ENCODE measurements at regions not wholly inside any gene's neighbourhood (a gene's known extent, or its start where the extent isn't known, plus 50 kb on each side); places are given as distances from the start of the nearest gene placed in this dataset.
"Not testable (repeated sequence)": the region's sequence is repeated elsewhere in the genome, so short reads cannot be mapped to it uniquely, and the experiment has no call there.

DNA sequence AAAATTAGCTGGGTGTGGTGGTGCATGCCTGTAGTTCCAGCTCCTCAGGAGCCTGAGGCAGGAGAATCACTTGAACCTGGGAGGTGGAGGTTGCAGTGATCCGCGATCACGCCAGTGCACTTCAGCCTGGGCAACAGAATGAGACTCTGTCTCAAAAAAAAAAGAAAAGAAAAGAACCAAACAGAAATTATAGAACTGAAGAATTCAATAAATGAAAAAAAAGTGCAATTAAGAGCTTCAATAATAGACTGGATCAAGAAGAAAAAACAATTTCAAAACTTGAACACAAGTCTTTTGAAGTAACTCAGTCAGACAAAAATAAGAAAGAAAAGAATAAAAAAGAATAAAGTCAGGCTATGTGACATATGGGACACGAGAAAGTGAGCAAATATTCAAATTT lies 175.8 kb upstream of the ZSWIM2 start:
- H3K4me1 Mint-ChIP-seq (ENCODE audit: low read depth), result no peaks in the 10 kb centered on the region
- H3K4me3 Mint-ChIP-seq, result no peak overlapping the region
- intact Hi-C loops (cut with micrococcal nuclease), result no loop called here
- no peak overlapping the region for H3K27ac Mint-ChIP-seq
- no peaks in the 10 kb centered on the region for H3K36me3 Mint-ChIP-seq (ENCODE audit: low read depth)
- CTCF ChIA-PET, result no interaction called here
- no peak for DNase-seq
- no peaks in the 10 kb centered on the region for H3K27me3 Mint-ChIP-seq (ENCODE audit: low read depth)
- peaks cover 21% of the 10 kb centered on the region for H3K9me3 Mint-ChIP-seq

DNA sequence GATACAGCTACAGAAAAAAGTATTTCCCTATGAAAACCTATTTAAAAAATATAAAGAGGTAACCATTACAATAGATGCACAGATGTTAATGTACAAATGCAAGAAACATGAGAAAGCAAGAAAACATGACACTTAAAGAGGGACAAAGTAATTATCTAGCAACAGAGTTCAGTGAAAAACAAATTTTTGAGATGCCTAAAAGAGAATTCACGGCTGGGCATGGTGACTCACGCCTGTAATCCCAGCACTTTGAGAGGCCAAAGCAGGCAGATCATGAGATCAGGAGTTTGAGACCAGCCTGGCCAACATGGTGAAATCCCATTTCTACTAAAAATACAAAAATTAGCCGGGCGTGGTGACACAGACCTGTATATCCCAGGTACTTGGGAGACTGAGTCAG lies 175.0 kb upstream of the ZSWIM2 start:
- intact Hi-C loops (cut with micrococcal nuclease); H3K36me3 Mint-ChIP-seq (ENCODE audit: low read depth); H3K27me3 Mint-ChIP-seq (ENCODE audit: low read depth); H3K27ac Mint-ChIP-seq; H3K4me3 Mint-ChIP-seq; H3K4me1 Mint-ChIP-seq (ENCODE audit: low read depth); DNase-seq; CTCF ChIA-PET: not testable (repeated sequence)
- H3K9me3 Mint-ChIP-seq, result peaks cover 18% of the 10 kb centered on the region

- no peaks in the 10 kb centered on the region for H3K36me3 Mint-ChIP-seq (ENCODE audit: low read depth)
- CTCF ChIA-PET, result no interaction called here
- no peak overlapping the region for H3K27ac Mint-ChIP-seq
- H3K27me3 Mint-ChIP-seq (ENCODE audit: low read depth), result no peaks in the 10 kb centered on the region
- no peaks in the 10 kb centered on the region for H3K9me3 Mint-ChIP-seq
- no peak for DNase-seq
- intact Hi-C loops (cut with micrococcal nuclease), result no loop called here
- no peak overlapping the region for H3K4me3 Mint-ChIP-seq
- H3K4me1 Mint-ChIP-seq (ENCODE audit: low read depth), result no peaks in the 10 kb centered on the region
These were observed 168.5 kb upstream of the ZSWIM2 start for GRCh38 chr2:187017438-187017837.

GRCh38 chr2:187013058-187013457 lies 164.1 kb upstream of the ZSWIM2 start:
- H3K27ac Mint-ChIP-seq, result no peak overlapping the region
- H3K27me3 Mint-ChIP-seq (ENCODE audit: low read depth), result no peaks in the 10 kb centered on the region
- CTCF ChIA-PET, result no interaction called here
- no peak overlapping the region for H3K4me3 Mint-ChIP-seq
- DNase-seq, result no peak
- intact Hi-C loops (cut with micrococcal nuclease), result no loop called here
- H3K9me3 Mint-ChIP-seq, result no peaks in the 10 kb centered on the region
- H3K36me3 Mint-ChIP-seq (ENCODE audit: low read depth), result no peaks in the 10 kb centered on the region
- no peaks in the 10 kb centered on the region for H3K4me1 Mint-ChIP-seq (ENCODE audit: low read depth)

DNA sequence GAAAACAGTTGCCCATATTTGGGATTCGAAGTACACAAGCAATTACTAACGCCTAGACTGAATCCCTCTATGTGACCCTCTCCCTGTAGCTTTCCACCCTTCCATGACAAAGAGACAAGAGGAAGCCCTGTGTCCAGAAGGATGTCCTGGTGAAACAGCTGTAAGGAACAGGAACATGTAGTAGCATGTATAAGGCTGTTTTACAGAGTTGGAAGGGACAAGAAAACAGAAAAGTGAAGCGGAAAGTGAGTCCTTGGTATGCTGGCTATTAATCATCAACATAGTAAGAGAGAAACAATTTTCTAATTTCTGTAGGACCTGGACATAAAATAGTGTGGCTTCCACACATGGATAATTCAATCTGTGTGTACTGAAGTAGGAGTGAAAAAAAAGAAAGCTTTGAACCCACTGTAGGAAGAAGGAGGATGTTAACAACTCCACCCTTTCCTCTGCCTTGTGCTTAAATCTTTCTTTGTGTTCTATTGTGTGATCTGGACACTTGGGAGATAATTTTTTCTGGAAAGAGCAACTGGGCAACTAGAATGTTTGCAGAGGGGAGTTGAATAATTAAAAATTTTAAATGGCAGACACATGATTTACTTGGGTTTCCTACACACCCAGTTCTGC lies 162.3 kb upstream of the ZSWIM2 start:
- DNase-seq, result no peak
- Mint-ChIP-seq H3K4me1 (ENCODE audit: low read depth) (no peaks in the 10 kb centered on the region), H3K36me3 (ENCODE audit: low read depth) (no peaks in the 10 kb centered on the region), H3K9me3 (no peaks in the 10 kb centered on the region), H3K4me3 (no peak overlapping the region), H3K27me3 (ENCODE audit: low read depth) (no peaks in the 10 kb centered on the region), H3K27ac (no peak overlapping the region)
- intact Hi-C loops (cut with micrococcal nuclease), result no loop called here
- CTCF ChIA-PET, result no interaction called here

DNA sequence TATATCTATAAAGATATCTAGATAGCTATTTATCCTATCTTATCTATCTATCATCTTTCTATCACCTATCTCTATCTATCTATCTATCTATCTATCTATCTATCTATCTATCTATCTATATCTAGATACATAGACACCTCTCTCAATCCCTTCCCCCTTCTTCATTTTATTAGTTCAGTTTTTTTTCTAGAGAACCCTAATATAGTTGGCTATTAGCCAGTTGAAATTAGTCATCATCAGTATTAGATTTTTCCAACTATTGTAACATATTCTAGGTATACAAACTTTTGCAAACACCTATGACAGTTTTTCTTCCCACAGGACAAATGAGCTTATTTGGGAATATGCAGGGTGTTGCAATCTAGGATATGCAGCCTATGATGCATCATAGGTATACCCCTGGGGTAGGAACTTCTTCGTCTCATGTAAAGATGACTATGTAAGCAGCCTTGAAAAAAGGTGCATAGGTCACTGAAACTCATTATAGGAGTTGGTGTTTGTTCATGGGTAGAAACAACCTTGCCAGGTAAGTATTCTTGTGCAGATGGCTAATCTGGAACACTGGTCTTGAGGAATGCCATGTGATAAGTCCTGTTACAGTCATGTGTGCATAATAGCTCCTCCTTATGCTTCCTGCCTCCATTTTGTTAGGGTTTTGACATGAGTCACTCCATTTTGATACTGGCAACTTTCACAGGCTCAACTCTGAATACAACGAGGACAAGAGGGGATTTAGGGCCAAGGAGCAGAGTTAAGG lies 160.7 kb upstream of the ZSWIM2 start:
- intact Hi-C loops (cut with micrococcal nuclease), result no loop called here
- Mint-ChIP-seq H3K27ac (no peak overlapping the region), H3K27me3 (ENCODE audit: low read depth) (no peaks in the 10 kb centered on the region), H3K9me3 (no peaks in the 10 kb centered on the region), H3K36me3 (ENCODE audit: low read depth) (no peaks in the 10 kb centered on the region), H3K4me3 (no peak overlapping the region), H3K4me1 (ENCODE audit: low read depth) (no peaks in the 10 kb centered on the region)
- DNase-seq, result no peak
- CTCF ChIA-PET, result no interaction called here

DNA sequence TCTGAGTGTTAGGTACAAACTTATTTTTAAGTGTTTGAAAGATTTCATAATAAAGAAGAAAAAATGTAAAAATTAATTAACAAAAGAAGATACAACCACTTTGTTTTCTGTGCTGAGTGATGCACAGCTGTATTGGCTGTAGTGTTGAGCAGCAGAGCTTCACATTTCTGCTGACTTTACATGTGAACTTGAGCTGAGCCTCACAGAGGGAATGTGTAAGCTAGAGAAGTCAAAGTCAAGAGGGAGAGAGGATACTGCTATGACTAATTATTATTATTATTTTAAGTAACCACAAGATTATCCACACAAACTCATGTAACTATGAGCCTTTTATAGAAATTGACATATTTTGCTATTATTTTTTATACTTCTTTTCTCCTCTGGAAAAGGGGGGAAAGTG lies 159.1 kb upstream of the ZSWIM2 start:
- Mint-ChIP-seq H3K9me3 (no peaks in the 10 kb centered on the region), H3K27me3 (ENCODE audit: low read depth) (no peaks in the 10 kb centered on the region), H3K4me1 (ENCODE audit: low read depth) (no peaks in the 10 kb centered on the region), H3K36me3 (ENCODE audit: low read depth) (no peaks in the 10 kb centered on the region), H3K27ac (no peak overlapping the region), H3K4me3 (no peak overlapping the region)
- CTCF ChIA-PET, result no interaction called here
- DNase-seq, result no peak
- intact Hi-C loops (cut with micrococcal nuclease), result no loop called here

DNA sequence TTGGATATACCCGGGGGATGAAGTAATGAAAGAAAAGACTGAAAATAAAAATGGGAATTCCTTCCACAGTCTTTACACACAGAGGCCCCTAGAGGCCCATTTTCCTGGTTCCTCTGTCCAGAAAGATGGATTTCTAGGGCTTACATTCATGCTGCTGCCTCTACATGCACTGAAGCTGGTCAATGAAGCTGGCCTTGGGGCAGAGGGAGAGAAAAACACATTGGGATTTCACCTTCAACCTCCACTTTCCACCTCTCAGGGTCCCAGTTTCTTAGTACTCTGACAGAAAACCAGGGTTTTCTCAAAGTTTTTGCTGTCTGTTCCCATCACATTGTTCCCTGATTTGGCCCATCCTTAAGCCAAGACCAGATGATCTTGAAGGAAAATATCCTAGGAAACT lies 154.6 kb upstream of the ZSWIM2 start:
- CTCF ChIA-PET, result no interaction called here
- Mint-ChIP-seq H3K27me3 (ENCODE audit: low read depth) (peaks cover 2% of the 10 kb centered on the region), H3K4me1 (ENCODE audit: low read depth) (no peaks in the 10 kb centered on the region), H3K27ac (no peak overlapping the region), H3K36me3 (ENCODE audit: low read depth) (no peaks in the 10 kb centered on the region), H3K9me3 (no peaks in the 10 kb centered on the region), H3K4me3 (no peak overlapping the region)
- intact Hi-C loops (cut with micrococcal nuclease), result no loop called here
- no peak for DNase-seq

DNA sequence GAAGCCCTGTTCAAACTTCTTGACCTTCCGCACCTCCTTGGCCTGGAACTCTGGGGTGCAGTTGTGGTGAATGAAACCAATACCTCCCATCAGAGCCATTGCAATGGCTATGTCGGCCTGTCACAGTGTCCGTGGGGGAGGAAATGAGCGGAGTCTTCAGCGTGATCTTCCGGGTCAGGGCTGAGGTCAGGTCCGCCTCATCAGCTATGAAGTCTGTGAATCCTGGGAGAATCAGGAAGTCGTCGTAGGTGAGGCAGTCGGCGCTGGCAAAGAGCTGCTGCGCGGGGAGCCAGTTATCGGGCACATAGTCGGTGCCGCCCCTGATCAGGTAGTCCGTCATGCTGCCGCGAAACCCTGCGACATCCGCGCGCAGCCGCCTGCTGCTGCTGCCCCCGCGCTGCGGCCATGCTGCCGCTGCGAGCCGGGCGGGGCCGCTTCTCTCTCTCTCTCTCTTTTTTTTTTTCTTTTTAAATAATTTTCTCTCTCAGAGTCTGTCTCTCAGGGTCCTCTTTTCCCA lies 154.1 kb upstream of the ZSWIM2 start:
- H3K4me1 Mint-ChIP-seq (ENCODE audit: low read depth), result no peaks in the 10 kb centered on the region
- H3K27me3 Mint-ChIP-seq (ENCODE audit: low read depth), result peaks cover 2% of the 10 kb centered on the region
- CTCF ChIA-PET, result no interaction called here
- intact Hi-C loops (cut with micrococcal nuclease), result no loop called here
- no peaks in the 10 kb centered on the region for H3K36me3 Mint-ChIP-seq (ENCODE audit: low read depth)
- DNase-seq, result no peak
- no peaks in the 10 kb centered on the region for H3K9me3 Mint-ChIP-seq
- no peak overlapping the region for H3K27ac Mint-ChIP-seq
- no peak overlapping the region for H3K4me3 Mint-ChIP-seq

DNA sequence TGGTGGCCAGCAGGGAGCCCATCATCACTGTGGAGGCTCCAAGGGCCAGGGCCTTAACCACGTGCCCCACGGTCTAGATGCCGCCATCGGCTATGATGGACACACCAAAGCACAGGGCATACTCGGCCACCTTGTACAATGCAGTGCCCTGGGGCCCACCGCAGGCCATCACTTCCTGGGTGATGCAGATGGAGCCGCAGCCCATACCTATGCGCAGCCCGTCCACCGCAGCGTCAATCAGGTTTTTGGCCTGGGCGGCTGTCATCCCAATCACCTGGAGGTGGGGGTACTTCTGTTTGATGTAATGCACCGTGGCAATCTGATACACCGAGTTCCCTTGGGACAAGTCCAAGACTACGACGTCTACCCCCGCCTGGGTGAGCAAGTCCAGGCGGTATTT lies 153.3 kb upstream of the ZSWIM2 start:
- Mint-ChIP-seq H3K27me3 (ENCODE audit: low read depth) (peaks cover 2% of the 10 kb centered on the region), H3K36me3 (ENCODE audit: low read depth) (no peaks in the 10 kb centered on the region), H3K9me3 (no peaks in the 10 kb centered on the region), H3K27ac (no peak overlapping the region), H3K4me3 (no peak overlapping the region), H3K4me1 (ENCODE audit: low read depth) (no peaks in the 10 kb centered on the region)
- intact Hi-C loops (cut with micrococcal nuclease), result no loop called here
- no peak for DNase-seq
- CTCF ChIA-PET, result no interaction called here

DNA sequence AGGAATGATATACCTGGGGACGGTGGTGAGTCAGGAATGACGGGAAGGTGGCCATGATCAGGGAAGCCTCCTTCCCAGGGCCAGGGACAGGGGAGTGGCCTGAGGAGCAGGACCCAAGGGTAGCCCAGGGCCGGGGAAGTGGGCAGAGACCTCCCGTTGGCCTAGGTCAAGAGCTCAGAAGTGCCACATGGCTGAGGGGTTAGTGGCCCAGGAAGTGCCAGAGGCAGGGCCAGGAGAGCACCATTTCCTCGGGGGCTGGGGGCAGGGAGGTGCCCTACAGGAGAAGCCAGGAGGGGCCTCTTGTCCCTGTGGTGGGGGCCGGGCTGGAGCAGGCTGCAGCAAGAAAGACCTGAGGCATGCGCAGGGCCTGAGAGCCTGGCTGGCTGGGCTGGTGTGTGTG lies 152.3 kb upstream of the ZSWIM2 start:
- H3K36me3 Mint-ChIP-seq (ENCODE audit: low read depth), result no peaks in the 10 kb centered on the region
- H3K4me3 Mint-ChIP-seq, result no peak overlapping the region
- DNase-seq, result no peak
- H3K4me1 Mint-ChIP-seq (ENCODE audit: low read depth), result no peaks in the 10 kb centered on the region
- intact Hi-C loops (cut with micrococcal nuclease), result no loop called here
- peaks cover 2% of the 10 kb centered on the region for H3K27me3 Mint-ChIP-seq (ENCODE audit: low read depth)
- CTCF ChIA-PET, result no interaction called here
- no peak overlapping the region for H3K27ac Mint-ChIP-seq
- H3K9me3 Mint-ChIP-seq, result no peaks in the 10 kb centered on the region

GRCh38 chr2:186995092-186995491 lies 146.1 kb upstream of the ZSWIM2 start:
- DNase-seq, result no peak
- CTCF ChIA-PET, result no interaction called here
- no peaks in the 10 kb centered on the region for H3K9me3 Mint-ChIP-seq

DNA sequence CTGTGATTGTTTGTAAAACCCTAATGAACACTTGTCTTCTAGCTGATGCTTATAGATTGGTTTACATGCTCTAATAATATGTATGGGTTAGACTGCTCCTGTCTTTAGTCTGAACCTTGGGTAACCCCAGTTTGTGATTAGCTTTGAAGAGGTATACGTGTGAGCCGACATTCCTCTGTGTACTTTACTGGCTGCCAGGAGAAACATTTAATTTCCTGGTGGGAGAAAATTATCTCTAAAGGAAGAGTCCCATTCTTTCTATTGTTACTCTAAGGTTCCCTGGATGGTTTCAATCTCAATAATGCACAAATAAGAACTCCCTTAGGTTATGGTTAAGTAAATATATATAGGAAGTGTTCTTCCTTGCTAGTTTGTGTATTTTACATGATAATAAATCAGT lies 143.6 kb upstream of the ZSWIM2 start:
- H3K9me3 Mint-ChIP-seq, result no peaks in the 10 kb centered on the region
- H3K36me3 Mint-ChIP-seq (ENCODE audit: low read depth), result no peaks in the 10 kb centered on the region
- intact Hi-C loops (cut with micrococcal nuclease), result no loop called here
- no peak overlapping the region for H3K27ac Mint-ChIP-seq
- DNase-seq, result no peak
- CTCF ChIA-PET, result interaction anchor here (0.6 kb wide), 1 partner anchor 8 kb away, joined by 3 read pairs; no protein-coding TSS in a partner anchor
- H3K4me3 Mint-ChIP-seq, result no peak overlapping the region
- H3K4me1 Mint-ChIP-seq (ENCODE audit: low read depth), result no peaks in the 10 kb centered on the region
- peaks cover 3% of the 10 kb centered on the region for H3K27me3 Mint-ChIP-seq (ENCODE audit: low read depth)

More at GRCh38 chr2:186995092-186995491, 146.1 kb upstream of the ZSWIM2 start:
- Mint-ChIP-seq H3K27ac (no peak overlapping the region), H3K4me3 (no peak overlapping the region), H3K27me3 (ENCODE audit: low read depth) (peaks cover 1% of the 10 kb centered on the region), H3K4me1 (ENCODE audit: low read depth) (no peaks in the 10 kb centered on the region), H3K36me3 (ENCODE audit: low read depth) (no peaks in the 10 kb centered on the region)
- intact Hi-C loops (cut with micrococcal nuclease), result no loop called here

Data from activated naive CD4-positive, alpha-beta T cell treated with anti-CD3 and anti-CD28 coated beads for 36 hours (primary cell).